Hematopoietic multipotent progenitor cell treated with erythropoietin and hydrocortisone succinate and interleukin-3 and kit ligand, for 6 days (in vitro differentiated cells): ENCODE measurements at regions not wholly inside any gene's neighbourhood (a gene's known extent, or its start where the extent isn't known, plus 50 kb on each side); places are given as distances from the start of the nearest gene placed in this dataset.
"Not testable (repeated sequence)": the region's sequence is repeated elsewhere in the genome, so short reads cannot be mapped to it uniquely, and the experiment has no call there.

Experiments
- DNase-seq: peaks from one replicate; pipeline ENCODE4 v3.0.0-alpha.2; 2015

DNA sequence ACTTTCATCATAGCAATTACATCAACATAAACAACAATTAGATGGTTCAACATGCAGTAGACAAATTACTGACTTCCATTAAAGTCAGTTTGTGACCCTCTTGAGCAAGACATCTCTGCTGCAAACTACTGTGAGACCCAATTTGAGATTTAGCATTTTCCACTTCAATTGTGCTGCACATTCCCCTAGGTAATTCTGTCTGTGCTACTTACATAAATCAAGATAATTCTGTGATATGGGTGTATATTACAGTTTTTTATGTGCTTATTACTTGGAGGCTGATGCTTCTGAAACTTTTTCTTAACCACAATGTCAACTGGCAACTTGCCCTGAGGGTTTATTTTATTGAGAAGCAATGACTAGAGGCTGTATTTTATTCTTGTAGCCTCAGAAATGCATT lies 1714.4 kb downstream of the OLFM4 start:
- no peak for DNase-seq

DNA sequence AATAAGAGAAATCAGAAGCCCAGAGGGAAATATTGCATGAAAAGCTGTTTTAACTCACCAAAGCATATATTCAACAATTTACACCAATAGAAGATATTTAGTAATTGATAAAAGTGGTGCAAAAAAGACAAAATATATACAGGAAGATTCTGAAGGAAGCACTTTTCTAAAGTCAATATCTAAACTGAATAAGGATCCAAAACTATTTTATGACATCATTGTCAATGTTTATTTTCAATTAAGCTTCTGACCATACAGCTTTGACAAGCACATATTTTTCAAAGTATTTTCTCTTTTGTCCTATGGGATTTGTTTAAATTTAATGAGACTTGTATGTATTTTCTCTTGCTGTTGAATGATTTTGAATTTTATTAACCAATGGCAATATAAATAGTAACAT lies 1716.1 kb downstream of the OLFM4 start:
- no peak for DNase-seq

DNA sequence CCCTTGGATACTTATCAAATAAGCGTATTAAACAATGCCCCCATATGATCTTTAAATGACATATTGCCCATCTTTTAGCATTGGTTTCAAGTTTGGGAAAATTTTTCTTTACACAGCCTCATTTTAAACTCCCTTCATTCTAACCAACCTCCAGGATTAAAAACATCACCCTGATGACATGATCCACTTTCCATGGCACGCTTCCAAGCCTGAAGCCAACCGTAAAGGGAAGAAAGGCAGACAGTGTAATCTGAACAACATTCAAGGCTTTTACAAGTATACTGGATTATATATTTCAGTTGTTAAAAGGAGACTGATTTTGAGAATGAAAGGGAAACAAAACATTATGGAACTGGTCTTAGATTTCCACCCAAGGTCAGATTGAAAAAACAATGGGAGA lies 1721.9 kb downstream of the OLFM4 start:
- DNase-seq: no peak

DNA sequence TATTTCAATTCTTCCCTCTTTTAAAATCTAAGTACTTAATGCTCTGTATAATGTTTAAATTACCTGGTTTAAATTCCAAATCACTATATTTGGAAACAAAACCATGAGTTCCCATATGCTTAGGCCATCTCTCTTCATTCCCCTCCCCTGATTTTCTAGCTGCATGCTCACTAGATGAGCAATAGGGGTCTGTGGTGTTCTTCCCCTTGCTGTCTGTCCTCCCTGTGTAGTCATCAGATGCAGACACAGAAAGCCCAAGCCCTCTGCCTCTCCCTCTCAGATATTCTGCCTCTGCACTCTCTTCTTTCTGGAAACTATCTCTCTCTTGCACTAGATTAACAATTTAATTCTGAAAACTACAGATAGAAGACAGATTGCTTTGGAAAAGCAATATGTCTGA lies 1730.2 kb downstream of the OLFM4 start:
- DNase-seq: no peak

DNA sequence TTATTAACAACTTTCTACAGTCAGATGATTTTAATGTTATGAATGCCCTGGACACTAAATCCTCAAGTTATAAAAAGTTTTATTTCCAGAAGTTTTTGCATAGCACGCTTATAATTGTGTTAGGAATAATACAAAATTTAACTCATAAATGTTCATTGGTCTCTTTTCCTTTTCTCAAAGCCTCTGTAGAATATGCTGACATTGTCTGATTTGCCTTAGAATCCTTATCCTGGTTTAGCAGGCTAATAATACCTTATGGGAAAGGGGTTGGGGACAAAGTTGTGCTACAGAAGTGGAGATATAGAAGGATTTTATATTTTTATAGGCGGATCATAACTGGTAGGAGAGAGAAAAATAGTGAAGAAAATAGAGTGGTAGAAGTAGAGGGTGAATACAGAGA lies 1739.6 kb downstream of the OLFM4 start:
- DNase-seq: no peak

DNA sequence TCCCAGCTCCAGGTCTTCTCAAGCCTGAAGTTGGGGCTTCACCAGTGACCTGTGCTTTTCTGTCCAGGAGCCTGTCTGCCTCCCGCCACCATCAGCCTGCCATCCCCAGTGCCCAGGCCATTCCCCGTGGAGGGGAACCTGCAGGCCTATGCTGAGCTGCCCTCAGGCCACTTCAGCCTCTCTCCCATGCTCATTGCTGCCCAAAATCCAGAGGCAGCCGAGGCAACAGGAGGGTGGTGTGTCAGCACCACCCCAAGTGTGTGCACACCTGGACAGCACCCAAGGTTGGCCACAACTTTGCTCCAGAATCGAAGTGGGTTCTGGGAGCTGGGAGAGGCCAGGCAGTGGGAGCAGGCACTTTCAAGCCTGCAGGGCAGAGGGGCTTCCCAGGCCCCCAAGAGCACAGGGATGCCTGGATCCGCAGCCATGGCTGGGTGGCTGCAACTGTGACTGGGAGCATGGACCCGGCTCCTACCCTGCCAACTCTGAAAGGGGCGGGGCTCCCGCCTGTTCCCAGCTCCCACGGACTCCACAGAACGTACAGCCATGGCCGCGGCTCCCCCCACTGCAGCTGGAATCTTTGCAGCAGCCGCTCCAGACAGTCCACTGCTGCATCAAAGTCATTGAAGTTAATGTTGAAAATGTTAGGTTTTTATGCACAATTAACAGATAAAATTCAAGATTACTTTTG lies 1747.0 kb downstream of the OLFM4 start:
- no peak for DNase-seq

DNA sequence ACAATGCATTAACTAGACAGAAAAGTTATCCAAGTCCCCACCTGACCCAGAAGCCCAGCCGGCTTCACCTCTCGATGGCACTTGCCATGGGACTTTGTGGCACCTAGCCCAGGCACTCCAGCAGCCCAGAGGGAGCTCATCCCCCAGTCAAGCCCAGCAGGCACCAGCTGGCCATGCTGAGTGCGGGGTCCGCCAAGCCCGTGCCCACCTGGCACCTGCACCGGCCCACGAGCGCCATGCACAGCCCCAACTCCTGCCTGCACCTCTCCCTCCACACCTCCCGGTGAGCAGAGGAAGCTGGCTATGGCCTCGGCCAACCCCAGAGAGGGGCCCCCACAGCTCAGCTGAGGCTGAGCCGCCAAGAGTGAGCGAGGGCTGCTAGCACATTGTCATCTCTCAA lies 1759.1 kb downstream of the OLFM4 start:
- DNase-seq: no peak

DNA sequence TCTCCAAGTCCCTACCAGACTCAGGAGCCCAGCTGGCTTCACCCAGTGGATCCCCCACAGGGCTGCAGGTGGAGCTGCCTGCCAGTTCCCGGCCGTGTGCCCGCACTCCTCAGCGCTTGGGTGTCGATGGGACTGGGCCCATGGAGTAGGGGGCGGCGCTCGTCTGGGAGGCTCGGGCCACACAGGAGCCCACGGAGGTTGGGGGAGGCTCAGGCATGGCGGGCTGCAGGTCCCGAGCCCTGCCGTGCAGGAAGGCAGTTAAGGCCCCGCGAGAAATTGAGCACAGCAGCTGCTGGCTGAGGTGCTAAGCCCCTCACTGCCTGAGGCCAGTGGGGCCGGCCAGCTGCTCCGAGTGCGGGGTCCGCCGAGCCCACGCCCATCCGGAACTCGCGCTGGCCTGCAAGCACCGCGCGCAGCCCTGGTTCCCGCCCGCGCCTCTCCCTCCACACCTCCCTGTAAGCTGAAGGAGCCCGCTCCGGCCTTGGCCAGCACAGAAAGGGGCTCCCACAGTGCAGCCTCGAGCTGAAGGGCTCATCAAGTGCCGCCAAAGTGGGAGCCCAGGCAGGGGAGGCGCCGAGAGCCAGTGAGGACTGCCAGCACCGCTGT lies 1771.1 kb downstream of the OLFM4 start:
- no peak for DNase-seq

DNA sequence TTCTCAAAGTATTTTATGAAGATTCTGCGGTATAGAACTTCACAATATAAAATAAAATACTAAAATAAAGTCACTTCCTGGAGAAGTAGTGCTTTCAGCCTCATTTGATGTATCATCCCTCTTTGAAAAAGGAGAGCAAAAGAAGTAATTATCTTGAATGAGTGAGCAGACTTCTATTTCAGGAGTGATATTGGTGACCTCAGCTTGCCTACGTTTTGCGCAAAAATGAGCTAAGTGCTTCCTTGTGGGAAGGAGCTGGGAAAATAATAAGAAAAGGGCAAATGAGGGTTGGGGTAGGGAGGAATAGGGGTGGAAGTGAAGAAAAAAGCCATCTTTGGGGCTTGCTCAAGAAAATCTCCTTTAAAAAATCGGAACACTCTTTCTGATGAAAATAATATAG lies 1773.6 kb downstream of the OLFM4 start:
- DNase-seq: no peak

DNA sequence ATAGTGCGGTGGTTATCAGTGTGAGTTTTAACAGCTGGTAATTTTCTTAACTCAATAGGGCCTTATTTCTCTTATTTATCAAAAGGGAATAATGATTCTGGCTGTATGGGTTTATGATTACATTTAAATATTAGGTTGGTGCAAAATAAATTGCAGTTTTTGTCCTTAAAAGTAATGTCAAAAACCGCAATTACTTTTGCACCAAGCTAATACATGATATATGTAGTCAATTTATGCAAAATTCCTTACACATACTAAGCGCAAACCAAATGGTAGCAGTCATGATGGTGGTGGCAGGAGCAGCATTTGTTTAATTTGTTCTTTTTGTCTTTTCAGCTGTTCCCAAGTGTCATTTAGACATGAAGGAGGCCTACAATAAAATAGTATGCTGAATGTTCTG lies 1777.1 kb downstream of the OLFM4 start:
- no peak for DNase-seq

DNA sequence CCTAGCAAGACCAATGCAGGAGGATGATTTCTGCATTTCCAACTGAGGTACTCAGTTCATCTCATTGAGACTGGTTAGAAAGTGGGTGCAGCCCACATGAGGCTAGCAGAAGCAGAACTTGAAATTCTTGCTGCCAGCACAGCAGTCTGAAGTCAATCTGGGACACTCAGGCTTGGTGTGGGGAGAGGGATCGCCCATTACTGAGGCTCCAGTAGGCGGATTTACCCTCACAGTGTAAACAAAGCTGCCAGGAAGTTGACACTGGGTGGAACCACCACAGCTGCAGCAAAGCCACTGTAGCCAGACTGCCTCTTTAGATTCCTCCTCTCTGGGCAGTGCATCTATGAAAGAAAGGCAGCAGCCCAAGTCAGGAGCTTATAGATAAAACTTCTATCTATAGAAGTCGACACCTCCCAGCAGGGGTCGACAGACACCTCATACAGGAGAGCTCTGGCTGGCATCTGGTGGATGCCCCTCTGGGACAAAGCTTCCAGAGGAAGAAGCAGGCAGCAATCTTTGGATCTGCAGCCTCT lies 1793.4 kb downstream of the OLFM4 start:
- not testable (repeated sequence) for DNase-seq

DNA sequence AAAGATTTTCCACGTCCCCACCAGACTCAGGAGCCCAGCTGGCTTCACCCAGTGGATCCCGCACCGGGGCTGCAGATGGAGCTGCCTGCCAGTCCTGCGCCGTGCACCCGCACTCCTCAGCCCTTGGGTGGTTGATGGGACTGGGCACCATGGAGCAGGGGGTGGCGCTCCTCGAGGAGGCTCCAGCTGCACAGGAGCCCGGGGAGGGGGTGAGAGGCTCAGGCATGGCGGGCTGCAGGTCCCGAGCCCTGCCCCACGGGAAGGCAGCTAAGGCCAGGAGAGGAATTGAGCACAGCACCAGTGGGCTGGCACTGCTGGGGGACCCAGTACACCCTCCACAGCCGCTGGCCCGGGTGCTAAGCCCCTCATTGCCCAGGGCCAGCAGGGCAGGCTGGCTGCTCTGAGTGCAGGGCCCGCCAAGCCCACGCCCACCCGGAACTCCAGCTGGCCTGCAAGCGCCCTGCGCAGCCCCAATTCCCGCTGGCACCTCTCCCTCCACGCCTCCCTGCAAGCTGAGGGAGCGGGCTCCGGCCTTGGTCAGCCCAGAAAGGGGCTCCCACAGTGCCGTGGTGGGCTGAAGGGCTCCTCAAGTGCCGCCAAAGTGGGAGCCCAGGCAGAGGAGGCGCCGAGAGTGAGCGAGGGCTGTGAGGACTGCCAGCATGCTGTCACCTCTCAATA lies 1800.9 kb downstream of the OLFM4 start:
- DNase-seq: not testable (repeated sequence)

DNA sequence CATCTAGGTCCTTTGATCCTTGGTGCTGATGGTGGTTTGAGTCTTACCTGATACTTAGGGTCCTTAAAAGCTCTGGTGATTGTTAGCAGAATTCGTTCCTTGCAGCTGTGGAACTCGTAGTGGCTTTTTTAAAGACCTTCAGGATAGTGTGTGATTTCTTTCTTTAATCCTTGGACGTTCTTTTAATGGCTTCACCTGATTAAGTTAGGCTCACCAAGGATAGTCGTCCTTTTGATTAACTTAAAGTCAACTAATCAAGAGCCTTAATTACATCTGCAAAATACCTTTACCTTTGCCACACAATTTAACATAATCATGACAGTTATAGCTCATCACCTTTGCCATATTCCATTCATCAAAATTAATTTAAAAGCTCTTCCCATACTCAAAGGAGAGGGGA lies 1807.7 kb downstream of the OLFM4 start:
- DNase-seq: no peak

DNA sequence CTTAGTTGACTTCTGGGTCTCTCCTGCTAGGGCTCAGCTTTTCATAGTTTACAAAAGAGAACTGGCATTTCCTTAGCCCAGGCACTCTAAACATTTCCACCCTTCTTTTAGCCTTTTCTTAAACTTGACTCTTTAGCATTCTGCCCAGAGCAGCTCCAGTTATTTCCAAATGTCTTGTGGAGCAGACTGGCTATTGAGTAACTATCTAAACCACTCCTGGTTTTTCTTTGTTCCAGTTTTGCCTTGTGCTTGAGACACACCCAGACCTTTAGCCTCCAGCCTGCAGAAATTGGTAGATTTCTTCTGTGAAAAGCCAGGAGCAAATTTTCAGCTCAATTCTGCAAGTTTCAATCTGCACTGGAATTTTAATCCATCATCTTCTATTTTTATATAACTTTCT lies 1813.1 kb downstream of the OLFM4 start:
- no peak for DNase-seq

DNA sequence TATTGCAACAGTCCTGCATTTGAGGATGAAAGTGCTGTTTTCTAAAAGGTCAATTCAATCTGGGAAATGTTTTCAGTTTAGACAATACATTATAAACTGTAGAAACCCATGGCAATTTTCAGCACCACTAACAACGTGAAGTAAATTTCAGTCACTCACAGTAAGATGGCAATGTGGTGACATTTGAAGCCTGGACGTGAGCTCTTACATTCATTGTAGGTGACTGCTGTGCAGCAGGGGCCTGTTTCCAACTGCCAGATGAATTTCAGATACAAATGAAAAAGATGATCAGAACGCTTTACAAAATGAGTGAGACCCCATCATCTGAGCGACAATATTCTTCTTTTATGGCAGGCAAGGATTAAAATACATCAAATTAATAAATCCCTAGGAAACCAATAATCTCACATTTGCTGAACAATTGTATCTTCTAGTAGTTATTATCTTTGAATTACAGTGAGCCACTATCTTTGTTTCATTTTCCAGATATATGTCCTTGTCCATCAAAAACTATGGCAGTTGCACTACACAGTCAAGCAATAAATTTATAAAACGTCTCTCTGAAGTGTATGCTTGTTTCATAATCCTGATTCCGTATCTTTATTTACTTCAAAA lies 1816.8 kb downstream of the OLFM4 start:
- DNase-seq: no peak

DNA sequence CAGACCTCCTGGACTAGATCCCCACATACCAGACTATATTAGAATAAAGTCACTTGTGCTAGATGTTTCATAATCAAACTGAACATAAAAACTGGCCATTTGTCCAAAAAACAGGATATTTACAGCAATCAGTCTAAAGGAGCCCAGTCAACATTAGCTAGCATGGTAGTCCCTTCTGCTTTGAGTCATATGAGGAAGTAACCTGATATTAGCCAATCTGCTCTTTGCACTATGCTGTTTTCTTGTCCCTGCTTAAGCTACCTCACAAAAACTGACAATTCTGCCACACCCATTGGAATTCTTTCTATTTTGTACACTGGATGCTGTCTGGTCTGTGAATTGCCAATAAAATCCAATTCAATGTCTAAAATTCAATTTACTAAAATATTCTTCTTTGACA lies 1824.2 kb downstream of the OLFM4 start:
- DNase-seq: no peak

DNA sequence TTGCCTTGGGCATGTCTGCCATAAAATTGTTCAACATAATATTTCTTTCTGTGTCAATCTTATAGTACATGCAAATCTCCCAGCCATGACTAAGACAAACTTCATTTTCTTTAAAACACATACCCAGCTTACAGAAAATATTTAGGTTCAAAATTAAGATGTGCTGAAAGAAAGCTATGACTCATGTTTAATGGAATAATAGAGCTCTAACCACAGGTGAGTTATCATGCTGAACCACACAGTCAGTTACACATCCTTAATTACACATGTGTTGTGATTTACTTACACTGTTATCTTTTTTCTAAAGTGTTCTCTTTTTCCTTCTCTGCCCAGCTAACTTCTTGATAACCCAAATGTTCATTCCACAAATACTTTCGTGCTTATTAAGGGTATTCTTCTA lies 1831.2 kb downstream of the OLFM4 start:
- no peak for DNase-seq

DNA sequence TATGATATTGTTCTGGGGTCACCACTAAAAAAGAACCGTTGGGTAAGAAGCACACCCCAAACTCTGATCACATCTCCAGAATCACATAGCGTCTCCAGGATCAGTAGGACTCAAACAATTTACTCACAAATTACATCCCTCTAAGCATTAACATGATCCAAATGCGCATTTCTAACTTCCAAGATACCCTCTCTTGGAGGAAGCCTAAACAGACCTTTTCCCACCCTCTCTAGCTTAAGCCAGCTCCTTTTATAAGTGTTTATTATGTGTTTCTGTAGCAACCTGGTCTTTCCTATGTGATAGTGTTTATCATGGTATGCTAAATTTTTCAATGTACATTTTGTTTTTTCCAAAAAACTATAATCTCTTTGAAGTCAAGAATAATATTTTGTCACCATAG lies 1846.5 kb downstream of the OLFM4 start:
- no peak for DNase-seq

DNA sequence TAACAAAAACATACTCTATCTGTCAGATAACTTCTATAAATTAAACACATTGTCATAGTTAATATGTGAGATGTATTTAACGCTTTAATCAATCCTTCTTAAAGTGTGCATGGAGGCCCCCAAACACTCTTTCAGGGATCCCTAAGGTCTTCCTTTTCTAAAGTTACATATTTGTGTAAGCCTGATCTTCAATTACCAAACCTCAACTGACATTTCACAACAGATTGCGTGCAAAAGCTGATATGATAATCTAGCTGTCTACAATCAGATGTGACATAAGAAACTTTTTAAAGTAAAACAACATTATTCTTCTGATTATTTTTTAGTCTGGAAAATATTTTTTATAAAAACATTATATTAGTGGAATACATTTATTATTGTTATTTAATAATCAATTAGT lies 1850.4 kb downstream of the OLFM4 start:
- peak; percentile 7 for DNase-seq

DNA sequence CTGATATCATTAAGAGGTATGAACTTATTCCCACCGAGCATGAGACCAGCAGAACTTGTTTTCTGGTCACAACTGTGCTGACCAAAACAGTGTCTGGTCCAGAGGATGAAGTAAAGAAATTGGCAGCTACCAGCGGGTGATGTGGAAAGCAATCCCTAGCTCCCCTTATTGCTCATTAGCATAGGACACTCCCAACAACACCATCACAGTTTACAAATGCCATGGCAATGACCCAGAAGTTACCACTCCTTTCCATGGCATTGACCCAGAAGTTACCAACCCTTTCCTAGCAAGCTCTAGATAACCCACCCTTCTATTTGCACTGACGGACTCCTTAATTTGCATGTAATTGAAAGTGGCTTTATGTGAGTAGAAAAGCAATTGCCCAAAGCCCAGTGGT lies 1856.1 kb downstream of the OLFM4 start:
- DNase-seq: no peak

DNA sequence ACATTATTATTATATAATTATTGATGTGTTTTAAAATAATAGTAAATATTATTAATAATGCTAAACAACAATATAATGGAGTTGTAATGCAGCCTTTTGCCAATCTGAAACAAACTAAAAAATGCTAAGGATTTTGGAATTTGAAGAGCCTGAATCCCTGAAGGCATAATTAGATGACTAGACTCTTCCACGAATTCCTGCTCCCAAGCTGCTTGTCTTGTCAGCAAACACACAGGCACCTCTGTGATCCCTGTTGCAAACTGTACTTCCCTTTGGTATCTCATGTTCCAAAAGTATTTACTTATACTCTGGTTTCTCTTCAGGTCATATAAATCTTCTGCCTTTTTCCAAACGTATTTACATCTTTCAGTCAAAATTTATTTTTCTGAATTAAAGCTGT lies 1862.4 kb downstream of the OLFM4 start:
- no peak for DNase-seq

DNA sequence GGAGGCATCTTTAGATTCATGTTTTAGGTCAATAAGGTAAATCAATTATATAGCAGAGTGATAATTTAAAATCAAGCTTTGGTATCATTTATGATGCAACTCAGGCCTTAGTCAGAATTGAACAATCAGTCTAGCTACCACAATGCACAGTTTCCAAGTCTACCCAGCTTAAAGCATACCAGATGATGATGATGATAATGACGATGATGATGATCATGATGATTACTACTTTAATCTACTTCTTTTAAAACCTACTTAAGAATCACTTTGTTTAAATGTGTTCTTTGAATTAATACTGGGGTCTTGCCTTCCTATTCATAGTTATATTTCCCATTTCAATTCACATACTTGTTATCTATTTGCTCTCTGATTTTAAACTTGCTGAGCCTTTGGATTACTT lies 1872.7 kb downstream of the OLFM4 start:
- DNase-seq: no peak

DNA sequence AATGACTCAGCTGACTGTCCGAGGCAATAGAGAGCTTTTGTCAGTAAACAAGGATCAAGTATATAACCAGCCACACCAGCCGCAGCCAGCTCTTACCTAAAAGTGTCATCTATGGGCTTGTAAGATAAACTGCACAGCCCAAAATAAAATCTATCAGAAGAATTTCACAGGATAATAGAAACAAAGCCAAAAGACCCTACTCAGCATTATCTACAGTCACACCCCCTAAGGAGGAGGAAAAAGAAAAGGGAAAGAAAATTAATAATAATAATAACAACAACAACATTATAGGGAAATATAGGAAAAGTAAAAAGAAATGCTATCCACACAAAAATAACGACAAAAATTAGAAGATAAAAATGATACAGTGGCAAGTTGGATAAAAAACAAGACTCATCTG lies 1883.8 kb downstream of the OLFM4 start:
- DNase-seq: no peak

DNA sequence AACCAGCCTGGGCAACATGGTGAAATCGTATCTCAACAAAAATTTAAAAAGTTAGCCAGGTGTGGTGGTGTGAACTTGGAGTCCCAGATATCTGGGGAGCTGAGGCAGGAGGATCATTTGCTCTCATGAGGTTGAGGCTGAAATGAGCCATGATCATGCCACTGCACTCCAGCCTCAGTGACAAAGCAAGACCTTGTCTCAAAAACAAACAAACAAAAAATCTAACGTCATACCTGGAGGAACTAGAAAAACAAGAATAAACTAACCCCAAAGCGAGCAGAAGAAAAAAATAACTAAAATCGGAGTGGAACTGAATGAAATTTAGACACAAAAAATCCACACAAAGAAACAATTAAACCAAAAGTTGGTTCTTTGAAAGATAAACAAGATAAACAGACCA lies 1885.1 kb downstream of the OLFM4 start:
- DNase-seq: no peak
